Gastrocnemius medialis (tissue), 4 donors: ENCODE measurements at regions not wholly inside any gene's neighbourhood (a gene's known extent, or its start where the extent isn't known, plus 50 kb on each side); places are given as distances from the start of the nearest gene placed in this dataset.

Source experiments
- CTCF ChIP-seq, 5 experiments: fragments of 450-650 bp in 3 of 5; fragments of 200-600 bp in 2 of 5; sonication (generic) in 2 of 5; IDR thresholded peaks in 4 of 5; conservative IDR thresholded peaks in 1 of 5; 1 replicate in 4 of 5; 2 replicates in 1 of 5; pipeline ENCODE4 v1.5.1; 2016 to 2019; ENCODE audit warnings: antibody characterized with exemption in 5 of 5, mild to moderate bottlenecking in 3 of 5, moderate library complexity in 3 of 5
- POLR2A ChIP-seq, 2 donors: fragments of 450-650 bp; IDR thresholded peaks; one replicate each; pipeline ENCODE4 v1.6.1; 2017; ENCODE audit warnings: antibody characterized with exemption in 2 of 2, mild to moderate bottlenecking in 2 of 2, moderate library complexity in 2 of 2

DNA sequence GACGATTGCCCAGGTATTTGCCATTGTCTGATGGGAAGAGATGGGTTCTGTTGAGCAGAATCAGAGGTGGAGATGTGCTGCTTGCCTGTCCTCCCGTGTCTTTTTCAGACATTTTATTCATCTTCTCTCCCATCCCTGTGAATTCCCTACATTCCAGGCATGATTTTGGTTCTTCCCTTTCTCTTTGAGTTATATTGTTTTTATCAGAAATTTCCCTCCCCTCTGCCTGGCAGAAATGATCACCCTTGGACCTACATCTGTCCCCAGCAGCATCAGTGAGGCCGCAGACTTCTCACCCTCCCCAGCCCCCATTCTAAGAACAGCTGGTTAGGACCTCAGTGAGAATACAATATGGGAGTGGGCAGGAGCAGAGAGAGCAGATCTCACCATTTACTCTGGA is 640.2 kb downstream of the CCDC171 start:
- TF ChIP-seq CTCF (IDR thresholded peaks at IDR 0.05 in 4 of 5, conservative IDR thresholded peaks at IDR 0.05 in 1 of 5) (no peak), POLR2A (IDR thresholded peaks at IDR 0.05) (no peak)
